A549 (cell line): ENCODE measurements at regions not wholly inside any gene's neighbourhood (a gene's known extent, or its start where the extent isn't known, plus 50 kb on each side); places are given as distances from the start of the nearest gene placed in this dataset.

Experiments
- ATAC-seq, 2 experiments: fragments of 200-7000 bp in 1 of 2; fragments of >200 bp in 1 of 2; cut with Nextera tagmentation in 1 of 2; cut with Tn5 transposase in 1 of 2; 3 replicates each; pipeline versions ENCODE4 v1.8.0 to v1.9.1; 2018 to 2020; ENCODE audit warnings: mild to moderate bottlenecking in 1 of 2, moderate library complexity in 1 of 2
- CTCF ChIA-PET: fragments of 300-600 bp; sonication (Branson Sonifier 250); formaldehyde crosslinking; extraction: SDS; loops from one replicate; lab custom pipeline; 2021; ENCODE audit warnings: antibody characterized with exemption, inconsistent platforms; lab: Yijun Ruan, JAX
- POLR2A ChIA-PET: fragments of 350-600 bp; formaldehyde crosslinking; extraction: SDS; loops from one replicate; lab custom pipeline; 2021; ENCODE audit warnings: antibody characterized with exemption, inconsistent platforms; lab: Yijun Ruan, JAX
- DNase-seq, 2 experiments: peaks; one replicate each; pipeline versions ENCODE4 v3.0.0 to v3.0.0-alpha.2; 2011 to 2016; ENCODE audit warnings: low read depth in 1 of 2, low spot score in 1 of 2
- FAIRE-seq: peaks from 2 replicates; lab custom pipeline; 2011; peaks lifted over from hg19 to GRCh38; lab: Jason Lieb, UNC
- H3K27ac ChIP-seq, 2 experiments: fragments of >200 bp; sonication (Bioruptor Twin); formaldehyde crosslinking; 3 replicates each; pipeline ENCODE4 v1.5.1; 2016 to 2017
- H3K4me1 ChIP-seq: fragments of >200 bp; sonication (Bioruptor Twin); formaldehyde crosslinking; 3 replicates; pipeline ENCODE4 v1.6.1; 2016
- H3K4me2 ChIP-seq: fragments of >200 bp; sonication (Bioruptor Twin); formaldehyde crosslinking; 3 replicates; pipeline ENCODE4 v1.6.1; 2016
- H3K4me3 ChIP-seq: fragments of >200 bp; sonication (Bioruptor Twin); formaldehyde crosslinking; 3 replicates; pipeline ENCODE4 v1.5.1; 2016
- H3K9me3 ChIP-seq: fragments of >200 bp; sonication (Bioruptor Twin); formaldehyde crosslinking; 3 replicates; pipeline ENCODE4 v1.6.1; 2016
- EHMT2 ChIP-seq: fragments of 200-600 bp; sonication (generic); IDR thresholded peaks from 2 replicates; pipeline ENCODE4 v1.6.1; 2016; ENCODE audit warnings: antibody characterized with exemption, low read depth, mild to moderate bottlenecking, moderate library complexity
- FOSL2 ChIP-seq, 2 experiments: fragments of 450-650 bp in 1 of 2; fragments of >200 bp in 1 of 2; sonication (Bioruptor Twin) in 1 of 2; formaldehyde crosslinking; IDR thresholded peaks; 2 replicates each; pipeline versions ENCODE4 v1.5.0 to v1.6.1; 2016 to 2020; ENCODE audit warnings: mild to moderate bottlenecking in 1 of 2, moderate library complexity in 1 of 2
- GATA3 ChIP-seq: IDR thresholded peaks from 2 replicates; pipeline ENCODE4 v1.6.1; 2012; ENCODE audit warnings: borderline replicate concordance
- HDAC2 ChIP-seq: fragments of 200-600 bp; sonication (generic); IDR thresholded peaks from 2 replicates; pipeline ENCODE4 v1.6.1; 2016
- HES2 ChIP-seq: fragments of >200 bp; sonication (Bioruptor Twin); formaldehyde crosslinking; IDR thresholded peaks from 2 replicates; pipeline ENCODE4 v1.6.1; 2016
- HOXA7 ChIP-seq: fragments of 250-450 bp; sonication (Bioruptor Pico); IDR thresholded peaks from 2 replicates; pipeline ENCODE4 v1.5.0; 2020; ENCODE audit warnings: mild to moderate bottlenecking, moderate library complexity
- JUNB ChIP-seq: fragments of >200 bp; sonication (Bioruptor Twin); formaldehyde crosslinking; IDR thresholded peaks from 2 replicates; pipeline ENCODE4 v1.6.1; 2016
- POLR2A ChIP-seq: IDR thresholded peaks from 2 replicates; pipeline ENCODE4 v1.6.1; 2012; ENCODE audit warnings: mild to moderate bottlenecking, low read length
- RCOR1 ChIP-seq: fragments of 150-350 bp; IDR thresholded peaks from 2 replicates; pipeline ENCODE4 v1.6.1; 2014; ENCODE audit warnings: antibody characterized with exemption, low read length, low read depth
- RFX5 ChIP-seq: fragments of 450-650 bp; IDR thresholded peaks from 2 replicates; pipeline ENCODE4 v1.7.1; 2014; ENCODE audit warnings: antibody characterized with exemption, mild to moderate bottlenecking, moderate library complexity
- SMC3 ChIP-seq: fragments of >200 bp; sonication (Bioruptor Twin); formaldehyde crosslinking; IDR thresholded peaks from 3 replicates; pipeline ENCODE4 v1.6.1; 2018; ENCODE audit warnings: inconsistent platforms
- SREBF2 ChIP-seq: fragments of 450-650 bp; IDR thresholded peaks from 2 replicates; pipeline ENCODE4 v1.6.1; 2014; ENCODE audit warnings: mild to moderate bottlenecking, moderate library complexity
- TFCP2L1 ChIP-seq: fragments of 250-450 bp; sonication (Bioruptor Pico); IDR thresholded peaks from 2 replicates; pipeline ENCODE4 v1.5.0; 2021; ENCODE audit warnings: mild to moderate bottlenecking
- USF2 ChIP-seq: fragments of 450-650 bp; IDR thresholded peaks from 2 replicates; pipeline ENCODE4 v1.6.1; 2014; ENCODE audit warnings: antibody characterized with exemption
- ZC3H11A ChIP-seq: fragments of 450-650 bp; IDR thresholded peaks from 2 replicates; pipeline ENCODE4 v1.6.1; 2014; ENCODE audit warnings: antibody characterized with exemption, mild to moderate bottlenecking
- ZSCAN20 ChIP-seq: fragments of 250-450 bp; sonication (Bioruptor Pico); IDR thresholded peaks from 2 replicates; pipeline ENCODE4 v1.8.0; 2022; ENCODE audit warnings: mild to moderate bottlenecking, moderate library complexity
- WGBS: methylation state at CpG from one replicate; pipeline ENCODE4 v1.1.6; 2017; ENCODE audit errors: missing lambda C conversion rate; 5-methylcytosine and 5-hydroxymethylcytosine counted together
- TF ChIP-seq, protein P1 (sequence below): fragments of 200-600 bp; sonication (generic); IDR thresholded peaks from 2 replicates; pipeline ENCODE4 v1.6.1; 2016; ENCODE audit warnings: antibody characterized with exemption, mild to moderate bottlenecking, moderate library complexity
- TF ChIP-seq, protein P2 (sequence below): fragments of 150-350 bp; IDR thresholded peaks from 2 replicates; pipeline ENCODE4 v1.6.1; 2014; ENCODE audit warnings: low read depth, mild to moderate bottlenecking, low read length
- TF ChIP-seq, protein P3 (sequence below): fragments of 250-450 bp; sonication (Bioruptor Pico); IDR thresholded peaks from 2 replicates; pipeline ENCODE4 v1.5.0; 2020; ENCODE audit warnings: low read depth, mild to moderate bottlenecking, moderate library complexity
- TF ChIP-seq, protein P4 (sequence below): fragments of 250-450 bp; sonication (Bioruptor Pico); IDR thresholded peaks from 2 replicates; pipeline ENCODE4 v1.5.0; 2021; ENCODE audit warnings: mild to moderate bottlenecking, moderate library complexity, borderline replicate concordance

DNA sequence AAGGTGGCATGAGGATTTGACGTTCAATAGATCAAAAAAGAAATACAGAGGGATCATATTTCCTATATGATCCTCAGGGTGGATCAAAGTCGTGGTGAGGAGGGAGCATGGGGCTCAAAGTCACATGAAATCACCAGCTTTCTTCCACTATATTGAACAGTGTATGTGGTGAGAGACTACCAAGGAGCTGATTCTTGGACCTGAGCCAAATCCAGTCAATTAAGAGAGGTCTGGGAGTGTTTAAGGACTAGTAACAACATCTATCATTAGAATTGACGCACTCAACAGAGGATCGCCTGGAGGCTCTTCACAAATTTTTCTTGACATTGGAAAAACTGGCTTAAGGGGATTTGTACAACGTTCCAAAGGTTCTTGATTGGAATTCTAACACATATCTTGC, 267.7 kb upstream of the PROX1 start:
- ChIA-PET POLR2A (no interaction called here), CTCF (interaction anchor here (0.6 kb wide), 1 partner anchor 18 kb away, joined by 3 read pairs; no protein-coding TSS in a partner anchor)
- H3K27ac ChIP-seq, result no peak overlapping the region
- H3K4me2 ChIP-seq, result no peak overlapping the region
- FAIRE-seq (no peak), DNase-seq (no peak), ATAC-seq (no peak)
- H3K9me3 ChIP-seq, result no peaks in the 10 kb centered on the region
- H3K4me3 ChIP-seq, result no peak overlapping the region
- H3K4me1 ChIP-seq, result no peaks in the 10 kb centered on the region
- 3% methylated on average over 5 of the region's 5 CpGs for WGBS
- no peak for TF ChIP-seq POLR2A
- no peak for TF ChIP-seq SREBF2
- TF ChIP-seq SMC3, result no peak

DNA sequence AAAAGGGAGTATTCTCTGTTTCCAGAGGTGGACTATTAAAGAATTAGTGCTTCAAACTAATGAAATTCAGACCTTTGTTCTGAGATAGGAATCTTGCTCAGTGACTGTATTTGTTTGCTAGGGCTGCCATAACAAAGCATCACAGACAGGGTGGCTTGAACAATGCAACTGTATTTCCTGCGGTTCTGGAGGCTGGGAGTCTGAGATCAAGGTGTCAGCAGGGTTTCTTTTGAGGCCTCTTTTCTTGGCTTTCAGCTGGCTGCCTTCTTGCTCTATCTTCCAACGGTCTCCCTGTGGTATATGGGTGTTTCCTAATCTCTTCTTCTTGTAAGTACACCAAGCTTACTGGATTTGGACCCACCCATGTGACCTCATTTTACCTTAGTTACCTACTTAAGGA, 264.6 kb upstream of the PROX1 start:
- ATAC-seq (no peak), DNase-seq (no peak), FAIRE-seq (no peak)
- CTCF ChIA-PET, result no interaction called here
- 2% methylated on average over 2 of the region's 2 CpGs for WGBS
- TF ChIP-seq ZSCAN20 (CRISPR knock-in tag) (no peak), JUNB (no peak), SMC3 (no peak)
- TF ChIP-seq, protein P1, sequence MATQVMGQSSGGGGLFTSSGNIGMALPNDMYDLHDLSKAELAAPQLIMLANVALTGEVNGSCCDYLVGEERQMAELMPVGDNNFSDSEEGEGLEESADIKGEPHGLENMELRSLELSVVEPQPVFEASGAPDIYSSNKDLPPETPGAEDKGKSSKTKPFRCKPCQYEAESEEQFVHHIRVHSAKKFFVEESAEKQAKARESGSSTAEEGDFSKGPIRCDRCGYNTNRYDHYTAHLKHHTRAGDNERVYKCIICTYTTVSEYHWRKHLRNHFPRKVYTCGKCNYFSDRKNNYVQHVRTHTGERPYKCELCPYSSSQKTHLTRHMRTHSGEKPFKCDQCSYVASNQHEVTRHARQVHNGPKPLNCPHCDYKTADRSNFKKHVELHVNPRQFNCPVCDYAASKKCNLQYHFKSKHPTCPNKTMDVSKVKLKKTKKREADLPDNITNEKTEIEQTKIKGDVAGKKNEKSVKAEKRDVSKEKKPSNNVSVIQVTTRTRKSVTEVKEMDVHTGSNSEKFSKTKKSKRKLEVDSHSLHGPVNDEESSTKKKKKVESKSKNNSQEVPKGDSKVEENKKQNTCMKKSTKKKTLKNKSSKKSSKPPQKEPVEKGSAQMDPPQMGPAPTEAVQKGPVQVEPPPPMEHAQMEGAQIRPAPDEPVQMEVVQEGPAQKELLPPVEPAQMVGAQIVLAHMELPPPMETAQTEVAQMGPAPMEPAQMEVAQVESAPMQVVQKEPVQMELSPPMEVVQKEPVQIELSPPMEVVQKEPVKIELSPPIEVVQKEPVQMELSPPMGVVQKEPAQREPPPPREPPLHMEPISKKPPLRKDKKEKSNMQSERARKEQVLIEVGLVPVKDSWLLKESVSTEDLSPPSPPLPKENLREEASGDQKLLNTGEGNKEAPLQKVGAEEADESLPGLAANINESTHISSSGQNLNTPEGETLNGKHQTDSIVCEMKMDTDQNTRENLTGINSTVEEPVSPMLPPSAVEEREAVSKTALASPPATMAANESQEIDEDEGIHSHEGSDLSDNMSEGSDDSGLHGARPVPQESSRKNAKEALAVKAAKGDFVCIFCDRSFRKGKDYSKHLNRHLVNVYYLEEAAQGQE, result no peak
- POLR2A ChIA-PET, result no interaction called here
- Histone ChIP-seq H3K27ac (no peak overlapping the region), H3K4me3 (no peak overlapping the region), H3K4me1 (no peaks in the 10 kb centered on the region), H3K4me2 (no peak overlapping the region), H3K9me3 (no peaks in the 10 kb centered on the region)

DNA sequence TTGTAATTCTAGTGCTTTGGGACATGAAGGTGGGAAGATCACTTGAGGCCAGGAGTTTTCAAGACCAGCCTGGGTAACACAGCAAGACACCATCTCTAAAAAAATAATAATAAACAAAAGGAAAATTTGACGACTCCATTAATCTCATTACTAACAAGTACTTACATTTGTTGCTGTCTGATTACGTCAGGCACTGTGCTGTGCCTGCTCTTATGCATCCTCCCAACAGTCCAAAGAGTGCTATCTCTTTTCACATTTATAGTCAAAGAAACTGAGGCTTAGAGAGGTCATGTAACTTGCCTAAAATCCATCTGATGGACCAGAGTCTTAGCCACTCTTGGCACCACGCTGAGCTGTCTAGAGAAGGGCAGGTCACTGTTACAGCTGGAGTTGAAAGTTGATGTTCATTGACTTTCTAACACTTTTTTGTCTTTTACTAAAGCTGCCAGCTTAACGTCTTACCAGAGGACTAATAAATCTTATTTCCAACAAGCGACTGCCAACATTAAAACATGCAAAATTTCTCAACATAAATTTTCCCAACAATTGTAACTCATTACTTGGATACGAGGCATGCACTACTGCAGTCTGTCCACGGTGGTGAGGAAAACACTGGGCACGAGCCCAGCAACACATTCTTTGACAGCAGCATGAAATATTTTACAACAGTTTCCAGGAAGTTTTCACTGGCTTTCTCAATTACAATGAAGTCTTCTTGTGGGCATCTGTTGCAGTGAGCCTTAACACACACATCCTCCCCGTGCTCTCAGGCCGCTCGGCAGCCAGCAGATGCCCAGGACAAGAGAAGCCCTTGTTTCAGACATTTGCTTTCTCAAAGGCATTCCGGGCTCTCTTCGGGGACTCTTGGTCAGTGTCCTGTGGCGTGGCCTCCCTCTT, 262.9 kb upstream of the PROX1 start:
- no peaks in the 10 kb centered on the region for H3K4me1 ChIP-seq
- H3K4me3 ChIP-seq, result no peak overlapping the region
- H3K9me3 ChIP-seq, result no peaks in the 10 kb centered on the region
- ATAC-seq (no peak), FAIRE-seq (no peak), DNase-seq (no peak)
- ChIA-PET POLR2A (no interaction called here), CTCF (interaction anchor here (0.5 kb wide), 1 partner anchor 227 kb away, joined by 3 read pairs; no protein-coding TSS in a partner anchor)
- 23% methylated on average over 14 of the region's 14 CpGs for WGBS
- no peak for TF ChIP-seq JUNB
- TF ChIP-seq ZSCAN20 (CRISPR knock-in tag), result no peak
- TF ChIP-seq, protein P2, sequence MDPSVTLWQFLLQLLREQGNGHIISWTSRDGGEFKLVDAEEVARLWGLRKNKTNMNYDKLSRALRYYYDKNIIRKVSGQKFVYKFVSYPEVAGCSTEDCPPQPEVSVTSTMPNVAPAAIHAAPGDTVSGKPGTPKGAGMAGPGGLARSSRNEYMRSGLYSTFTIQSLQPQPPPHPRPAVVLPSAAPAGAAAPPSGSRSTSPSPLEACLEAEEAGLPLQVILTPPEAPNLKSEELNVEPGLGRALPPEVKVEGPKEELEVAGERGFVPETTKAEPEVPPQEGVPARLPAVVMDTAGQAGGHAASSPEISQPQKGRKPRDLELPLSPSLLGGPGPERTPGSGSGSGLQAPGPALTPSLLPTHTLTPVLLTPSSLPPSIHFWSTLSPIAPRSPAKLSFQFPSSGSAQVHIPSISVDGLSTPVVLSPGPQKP, result no peak
- TF ChIP-seq RCOR1, result no peak
- no peak for TF ChIP-seq GATA3
- TF ChIP-seq RFX5, result no peak
- TF ChIP-seq, protein P3, sequence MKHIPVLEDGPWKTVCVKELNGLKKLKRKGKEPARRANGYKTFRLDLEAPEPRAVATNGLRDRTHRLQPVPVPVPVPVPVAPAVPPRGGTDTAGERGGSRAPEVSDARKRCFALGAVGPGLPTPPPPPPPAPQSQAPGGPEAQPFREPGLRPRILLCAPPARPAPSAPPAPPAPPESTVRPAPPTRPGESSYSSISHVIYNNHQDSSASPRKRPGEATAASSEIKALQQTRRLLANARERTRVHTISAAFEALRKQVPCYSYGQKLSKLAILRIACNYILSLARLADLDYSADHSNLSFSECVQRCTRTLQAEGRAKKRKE (CRISPR knock-in tag), result no peak
- TF ChIP-seq EHMT2, result no peak
- no peak for TF ChIP-seq FOSL2 (IDR thresholded peaks at IDR 0.05)
- no peak for TF ChIP-seq FOSL2 (CRISPR knock-in tag; IDR thresholded peaks at IDR 0.05)
- TF ChIP-seq, protein P4, sequence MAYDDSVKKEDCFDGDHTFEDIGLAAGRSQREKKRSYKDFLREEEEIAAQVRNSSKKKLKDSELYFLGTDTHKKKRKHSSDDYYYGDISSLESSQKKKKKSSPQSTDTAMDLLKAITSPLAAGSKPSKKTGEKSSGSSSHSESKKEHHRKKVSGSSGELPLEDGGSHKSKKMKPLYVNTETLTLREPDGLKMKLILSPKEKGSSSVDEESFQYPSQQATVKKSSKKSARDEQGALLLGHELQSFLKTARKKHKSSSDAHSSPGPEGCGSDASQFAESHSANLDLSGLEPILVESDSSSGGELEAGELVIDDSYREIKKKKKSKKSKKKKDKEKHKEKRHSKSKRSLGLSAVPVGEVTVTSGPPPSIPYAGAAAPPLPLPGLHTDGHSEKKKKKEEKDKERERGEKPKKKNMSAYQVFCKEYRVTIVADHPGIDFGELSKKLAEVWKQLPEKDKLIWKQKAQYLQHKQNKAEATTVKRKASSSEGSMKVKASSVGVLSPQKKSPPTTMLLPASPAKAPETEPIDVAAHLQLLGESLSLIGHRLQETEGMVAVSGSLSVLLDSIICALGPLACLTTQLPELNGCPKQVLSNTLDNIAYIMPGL (CRISPR knock-in tag), result no peak
- no peak for TF ChIP-seq ZC3H11A
- TF ChIP-seq HES2, result no peak
- TF ChIP-seq USF2, result no peak
- no peak for TF ChIP-seq TFCP2L1 (CRISPR knock-in tag)
- no peak for TF ChIP-seq HOXA7 (CRISPR knock-in tag)
- TF ChIP-seq HDAC2, result no peak
- TF ChIP-seq SMC3, result no peak
- no peak overlapping the region for H3K27ac ChIP-seq
- H3K4me2 ChIP-seq, result no peak overlapping the region
